GM12874 (cell line): ENCODE measurements at regions not wholly inside any gene's neighbourhood (a gene's known extent, or its start where the extent isn't known, plus 50 kb on each side); places are given as distances from the start of the nearest gene placed in this dataset.
A peak's percentile ranks its signal among the peaks of the same experiment; 100 is the strongest.

Experiments
- TF ChIP-seq, protein P1 (sequence below): IDR thresholded peaks from 2 replicates; pipeline ENCODE4 v1.5.1; 2011; ENCODE audit warnings: low read depth, mild to moderate bottlenecking, control low read depth, low read length, moderate library complexity; ENCODE audit not compliant: insufficient read depth

DNA sequence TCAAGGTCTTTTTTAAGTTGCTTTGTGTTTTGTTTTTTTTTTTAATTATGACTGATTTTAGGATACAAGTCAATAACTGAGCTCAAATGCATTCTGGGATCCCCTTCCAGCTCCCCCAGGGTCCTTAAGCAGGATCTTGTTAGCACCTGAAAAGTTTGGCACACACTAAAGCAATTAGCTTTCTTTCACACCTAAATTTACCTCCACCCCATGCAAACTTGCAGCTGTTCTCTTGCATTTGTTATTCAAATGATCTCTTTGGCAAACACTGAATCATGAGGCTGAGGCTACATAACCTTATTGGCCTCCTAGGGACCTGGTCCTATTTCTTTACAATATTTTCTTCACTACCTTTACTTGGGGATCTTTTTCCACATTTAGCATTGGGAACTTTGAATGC is 2026.1 kb upstream of the CELF4 start:
- TF ChIP-seq, protein P1, sequence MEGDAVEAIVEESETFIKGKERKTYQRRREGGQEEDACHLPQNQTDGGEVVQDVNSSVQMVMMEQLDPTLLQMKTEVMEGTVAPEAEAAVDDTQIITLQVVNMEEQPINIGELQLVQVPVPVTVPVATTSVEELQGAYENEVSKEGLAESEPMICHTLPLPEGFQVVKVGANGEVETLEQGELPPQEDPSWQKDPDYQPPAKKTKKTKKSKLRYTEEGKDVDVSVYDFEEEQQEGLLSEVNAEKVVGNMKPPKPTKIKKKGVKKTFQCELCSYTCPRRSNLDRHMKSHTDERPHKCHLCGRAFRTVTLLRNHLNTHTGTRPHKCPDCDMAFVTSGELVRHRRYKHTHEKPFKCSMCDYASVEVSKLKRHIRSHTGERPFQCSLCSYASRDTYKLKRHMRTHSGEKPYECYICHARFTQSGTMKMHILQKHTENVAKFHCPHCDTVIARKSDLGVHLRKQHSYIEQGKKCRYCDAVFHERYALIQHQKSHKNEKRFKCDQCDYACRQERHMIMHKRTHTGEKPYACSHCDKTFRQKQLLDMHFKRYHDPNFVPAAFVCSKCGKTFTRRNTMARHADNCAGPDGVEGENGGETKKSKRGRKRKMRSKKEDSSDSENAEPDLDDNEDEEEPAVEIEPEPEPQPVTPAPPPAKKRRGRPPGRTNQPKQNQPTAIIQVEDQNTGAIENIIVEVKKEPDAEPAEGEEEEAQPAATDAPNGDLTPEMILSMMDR = no peak

DNA sequence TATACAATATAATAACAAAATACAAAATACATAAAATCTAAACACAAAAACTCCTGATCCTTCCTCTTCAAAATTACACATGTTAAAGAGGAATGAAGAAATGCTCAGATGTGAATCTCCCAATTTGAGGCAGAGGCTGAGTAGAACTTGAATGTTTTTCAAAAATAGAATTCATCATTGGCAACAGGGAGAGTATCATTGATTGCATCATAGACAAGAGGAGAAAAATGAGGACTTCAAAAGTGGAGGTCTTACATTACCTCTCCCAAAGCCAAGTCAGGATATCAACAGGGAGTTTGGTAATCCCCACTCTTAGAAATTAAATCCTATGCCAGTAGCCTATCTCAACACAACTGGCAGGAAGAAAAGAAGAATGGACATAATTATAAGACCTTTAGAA is 2023.9 kb upstream of the CELF4 start:
- TF ChIP-seq, protein P1 = no peak

DNA sequence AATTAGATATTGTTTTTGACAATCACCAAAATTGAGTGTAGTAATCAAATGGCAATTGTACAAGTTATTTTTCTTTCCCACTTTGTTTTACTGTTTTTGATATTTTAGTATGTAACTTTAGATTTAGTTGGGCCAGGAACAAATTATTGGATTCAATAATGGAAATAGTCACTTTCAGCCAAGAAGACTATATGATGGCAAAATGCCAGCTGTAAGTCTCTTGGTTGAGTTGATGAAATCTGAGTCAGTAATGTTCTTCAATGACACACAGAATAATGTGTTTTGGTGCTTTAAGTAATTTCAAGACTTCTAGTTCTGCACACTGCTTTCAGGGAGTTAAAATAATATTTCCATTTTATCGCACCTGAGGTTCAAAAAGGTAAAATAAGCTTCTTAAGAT is 2022.0 kb upstream of the CELF4 start:
- TF ChIP-seq, protein P1 = no peak

DNA sequence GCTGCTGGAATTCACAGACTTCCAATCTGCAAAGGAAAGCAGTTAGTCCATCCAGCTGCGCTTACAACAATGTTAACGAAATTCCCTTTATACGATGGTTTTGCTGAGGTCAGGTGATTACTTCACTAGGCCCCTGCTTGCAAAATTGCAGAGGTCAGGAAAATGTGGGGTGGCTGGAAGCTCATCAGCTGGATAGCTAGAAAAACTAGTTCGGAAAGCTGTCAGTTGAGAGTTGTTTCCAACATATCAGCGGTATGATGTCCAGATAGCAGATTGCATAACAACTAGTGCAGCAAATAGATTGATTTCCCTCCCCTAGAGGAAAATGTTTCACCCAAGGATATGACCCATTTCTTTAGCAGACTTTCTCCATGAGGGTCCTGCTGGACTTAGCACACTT is 2021.1 kb upstream of the CELF4 start:
- TF ChIP-seq, protein P1 = no peak

DNA sequence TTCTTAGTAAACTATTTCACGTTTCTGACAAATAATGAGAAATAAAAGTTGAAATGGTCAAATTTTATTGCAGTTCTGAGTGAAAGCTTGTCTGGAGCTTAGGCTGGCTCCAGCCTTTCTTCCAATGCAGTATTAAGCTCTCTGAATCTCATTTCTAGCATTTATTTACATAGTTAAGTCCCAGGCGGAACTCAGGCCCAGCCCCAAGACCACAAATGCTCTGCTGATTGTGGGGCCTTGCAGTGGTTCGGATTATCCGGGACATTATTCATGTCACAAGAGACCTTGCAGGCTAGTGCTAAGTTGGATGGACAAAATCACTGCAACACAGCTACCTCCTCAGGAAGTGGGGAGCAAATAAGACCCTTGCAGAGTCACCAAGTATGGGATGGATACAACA is 2009.3 kb upstream of the CELF4 start:
- TF ChIP-seq, protein P1 = no peak

DNA sequence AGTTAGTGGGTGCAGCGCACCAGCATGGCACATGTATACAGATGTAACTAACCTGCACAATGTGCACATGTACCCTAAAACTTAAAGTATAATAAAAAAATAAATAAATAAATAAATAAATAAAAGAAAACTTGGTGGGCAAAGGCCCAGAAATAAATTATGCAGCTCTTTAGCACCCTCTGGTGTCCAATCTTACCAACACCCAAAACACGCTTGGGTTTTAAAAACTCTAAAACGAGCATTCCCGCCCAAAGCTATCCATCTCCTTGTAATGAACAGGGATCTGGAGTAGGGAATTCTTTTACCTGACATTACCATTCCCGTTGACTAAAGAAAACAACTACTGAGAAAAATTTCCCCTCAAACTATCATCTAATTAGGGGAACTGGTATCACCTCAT is 2005.9 kb upstream of the CELF4 start:
- TF ChIP-seq, protein P1 = peak; percentile 14; the same call in 1 of the 2 replicates

DNA sequence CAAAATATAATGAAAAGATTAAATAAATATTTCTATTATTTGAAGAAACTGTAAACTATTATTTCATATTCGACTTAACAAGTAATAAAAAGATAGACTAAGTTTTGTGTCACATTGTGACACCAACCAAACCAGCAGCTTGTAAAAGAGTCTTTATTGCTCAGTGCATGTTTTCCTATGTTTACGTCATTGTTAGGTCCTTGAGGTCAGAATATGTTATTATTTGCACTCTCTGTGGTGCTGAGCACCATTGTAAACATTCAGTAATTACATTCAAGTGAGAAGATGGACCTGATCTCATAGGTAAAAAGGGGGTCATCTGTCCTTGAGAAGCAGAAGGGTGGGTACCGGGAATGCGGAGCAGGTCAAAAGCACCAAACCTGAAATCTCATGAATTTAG is 1999.1 kb upstream of the CELF4 start:
- TF ChIP-seq, protein P1 = no peak

DNA sequence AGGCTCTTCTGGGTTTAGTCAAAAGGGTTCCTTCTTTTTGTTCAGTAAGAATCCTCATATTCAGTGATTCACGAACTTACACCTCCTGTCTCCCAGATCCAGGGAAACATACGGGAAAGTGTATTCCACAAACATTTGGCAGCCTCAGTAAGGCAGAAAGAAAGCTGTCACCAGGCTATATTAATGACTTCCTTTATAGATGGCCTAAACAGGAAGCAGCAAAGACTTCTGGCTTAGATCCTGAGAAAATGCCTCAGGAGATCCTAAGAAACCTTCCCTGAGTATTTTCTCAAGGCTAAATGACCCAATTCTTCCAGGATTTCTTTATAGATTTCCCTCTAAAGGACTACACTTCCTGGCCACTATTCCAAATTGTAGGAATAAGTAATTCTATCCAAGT is 1995.5 kb upstream of the CELF4 start:
- TF ChIP-seq, protein P1 = no peak
